Adrenal gland (tissue), 9 donors: ENCODE measurements at regions not wholly inside any gene's neighbourhood (a gene's known extent, or its start where the extent isn't known, plus 50 kb on each side); places are given as distances from the start of the nearest gene placed in this dataset.
"Not testable (repeated sequence)": the region's sequence is repeated elsewhere in the genome, so short reads cannot be mapped to it uniquely, and the experiment has no call there.

Source experiments
- DNase-seq, 7 donors: peaks; one replicate each; pipeline ENCODE4 v3.0.0-alpha.2; 2019 to 2020
- H3K27ac ChIP-seq, 5 donors: fragments of 200-600 bp; sonication (generic) in 4 of 5; 1 replicate in 3 of 5; 2 replicates in 2 of 5; pipeline versions ENCODE4 v1.5.1 to v1.8.0; 2016 to 2020; ENCODE audit warnings: mild to moderate bottlenecking in 1 of 5
- H3K27me3 ChIP-seq: fragments of 200-600 bp; 2 replicates; pipeline ENCODE4 v1.8.0; 2021
- H3K36me3 ChIP-seq, 2 donors: fragments of 200-600 bp; replicated peaks in 1 of 2; 1 replicate in 1 of 2; 2 replicates in 1 of 2; pipeline versions ENCODE4 v1.5.1 to v1.8.0; 2018 to 2022
- H3K4me1 ChIP-seq, 2 donors: fragments of 200-600 bp; replicated peaks in 1 of 2; 1 replicate in 1 of 2; 2 replicates in 1 of 2; pipeline versions ENCODE4 v1.5.1 to v1.8.0; 2018 to 2021
- H3K4me3 ChIP-seq, 4 donors: fragments of 200-600 bp; sonication (generic) in 3 of 4; one replicate each; pipeline ENCODE4 v1.5.1; 2016 to 2018
- H3K9me3 ChIP-seq, 3 donors: fragments of 200-600 bp; sonication (generic) in 1 of 3; replicated peaks in 1 of 3; 1 replicate in 2 of 3; 2 replicates in 1 of 3; pipeline versions ENCODE4 v1.5.1 to v1.8.0; 2016 to 2021
- CTCF ChIP-seq, 6 experiments: fragments of 450-650 bp in 4 of 6; fragments of 200-600 bp in 2 of 6; sonication (generic) in 1 of 6; IDR thresholded peaks; 1 replicate in 5 of 6; 2 replicates in 1 of 6; pipeline versions ENCODE4 v1.5.1 to v1.8.0; 2016 to 2021; ENCODE audit warnings: antibody characterized with exemption in 6 of 6, mild to moderate bottlenecking in 2 of 6, moderate library complexity in 1 of 6
- POLR2A ChIP-seq, 2 donors: fragments of 450-650 bp; IDR thresholded peaks; one replicate each; pipeline ENCODE4 v1.6.1; 2017; ENCODE audit warnings: antibody characterized with exemption in 2 of 2, mild to moderate bottlenecking in 2 of 2, moderate library complexity in 1 of 2
- WGBS, 4 donors: extraction: QIAGEN DNeasy Blood & Tissue Kit in 2 of 4; methylation state at CpG; one replicate each; pipeline versions ENCODE4 v1.1.5 to v1.1.7; 2013 to 2017; 5-methylcytosine and 5-hydroxymethylcytosine counted together
- intact Hi-C, 2 donors: fragments of 100-400 bp; cut with DNase I; formaldehyde crosslinking; loops; one replicate each; pipeline versions ENCODE4 v1.14.1 to v1.15.0; 2022 to 2023
- donor health status: healthy with polysubstance abuse.
- donor health status: Bipolar disorder and iron deficiency.
- donor health status: DM: yes; HTN: yes; CAD: no.
- donor health status: DM: no; HTN: no; CAD: no.
- donor health status: DM: no; HTN: no; CAD: no.

GRCh38 chr4:134622199-134622598 is 420.6 kb upstream of the PABPC4L start:
- H3K36me3 ChIP-seq, result no peaks in the 10 kb centered on the region
- H3K9me3 ChIP-seq, result no peaks in the 10 kb centered on the region
- DNase-seq, result no peak
- 98 to 100% (median 100%) methylated on average over 2 of the region's 2 CpGs; no CpG with 5 or more reads in 1 of the 4 donors for WGBS, 4 donors
- intact Hi-C loops, result no loop called here
- no peak overlapping the region for H3K4me3 ChIP-seq
- H3K27ac ChIP-seq, result no peak overlapping the region
- no peak for TF ChIP-seq POLR2A (IDR thresholded peaks at IDR 0.05)
- TF ChIP-seq CTCF (IDR thresholded peaks at IDR 0.05), result no peak
- H3K4me1 ChIP-seq, result no peaks in the 10 kb centered on the region
- no peaks in the 10 kb centered on the region for H3K27me3 ChIP-seq

- H3K4me3 ChIP-seq, DNase-seq, H3K4me1 ChIP-seq, H3K9me3 ChIP-seq, H3K27ac ChIP-seq, H3K36me3 ChIP-seq, H3K27me3 ChIP-seq, intact Hi-C loops: not testable (repeated sequence)
- WGBS, 4 donors, result 72 to 74% (median 73%) methylated on average over 5 of the region's 5 CpGs
These were observed 420.1 kb upstream of the PABPC4L start for GRCh38 chr4:134621715-134622114.

DNA sequence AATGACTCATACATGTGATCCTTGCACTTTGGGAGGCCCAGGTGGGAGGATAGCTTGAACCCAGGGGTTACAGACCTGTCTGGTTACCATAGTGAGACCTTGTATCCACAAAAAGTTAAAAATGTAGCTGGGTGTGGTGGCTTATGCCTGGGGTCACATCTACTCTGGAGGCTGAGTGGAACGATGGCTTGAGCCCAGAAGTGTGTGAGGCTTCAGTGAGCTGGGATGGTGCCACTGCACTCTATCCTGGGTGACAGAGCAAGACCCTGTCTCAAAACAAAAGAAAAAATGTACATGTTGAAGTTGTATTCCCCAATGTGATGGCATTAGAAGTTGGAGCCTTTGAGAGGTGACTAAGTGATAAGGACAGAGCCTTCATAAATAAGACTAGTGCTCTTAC is 409.4 kb upstream of the PABPC4L start:
- Histone ChIP-seq H3K27me3 (no peaks in the 10 kb centered on the region), H3K27ac (no peak overlapping the region), H3K9me3 (no peaks in the 10 kb centered on the region), H3K4me3 (no peak overlapping the region), H3K4me1 (no peaks in the 10 kb centered on the region), H3K36me3 (no peaks in the 10 kb centered on the region)
- TF ChIP-seq POLR2A (IDR thresholded peaks at IDR 0.05), result no peak
- TF ChIP-seq CTCF (IDR thresholded peaks at IDR 0.05), result no peak
- intact Hi-C loops, result no loop called here
- 80 to 100% (median 92%) methylated on average over 1 of the region's 1 CpG for WGBS, 4 donors
- no peak for DNase-seq

DNA sequence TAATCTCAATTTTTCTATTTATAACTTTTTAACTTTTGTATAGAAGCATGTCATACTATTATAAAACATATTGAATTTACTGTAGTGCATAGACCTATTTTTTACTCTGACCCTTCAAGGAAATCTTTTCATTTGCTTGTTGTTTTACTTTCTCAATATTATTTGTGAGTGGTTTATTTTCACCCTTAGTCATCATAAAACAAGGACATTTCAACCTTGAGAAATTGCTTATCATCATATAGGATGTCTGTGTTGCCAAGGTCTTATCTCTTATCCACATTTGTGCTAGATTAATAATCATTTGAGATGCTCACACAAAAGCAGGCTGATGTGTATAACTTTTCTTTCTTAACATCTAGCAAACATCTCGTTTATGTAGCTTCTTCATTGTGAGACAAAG is 408.6 kb upstream of the PABPC4L start:
- H3K36me3 ChIP-seq, result no peaks in the 10 kb centered on the region
- no peak overlapping the region for H3K4me3 ChIP-seq
- H3K27ac ChIP-seq, result no peak overlapping the region
- no peaks in the 10 kb centered on the region for H3K4me1 ChIP-seq
- 25 to 42% (median 34%) methylated on average over 1 of the region's 1 CpG for WGBS, 4 donors
- TF ChIP-seq POLR2A (IDR thresholded peaks at IDR 0.05) (no peak), CTCF (IDR thresholded peaks at IDR 0.05) (no peak)
- H3K9me3 ChIP-seq, result no peaks in the 10 kb centered on the region
- no peak for DNase-seq
- intact Hi-C loops, result no loop called here
- no peaks in the 10 kb centered on the region for H3K27me3 ChIP-seq

GRCh38 chr4:134601706-134602105 is 400.1 kb upstream of the PABPC4L start:
- Histone ChIP-seq H3K4me3 (no peak overlapping the region), H3K27ac (no peak overlapping the region), H3K4me1 (no peaks in the 10 kb centered on the region), H3K36me3 (no peaks in the 10 kb centered on the region), H3K9me3 (no peaks in the 10 kb centered on the region), H3K27me3 (no peaks in the 10 kb centered on the region)
- DNase-seq, result no peak
- TF ChIP-seq CTCF (IDR thresholded peaks at IDR 0.05), result no peak
- no peak for TF ChIP-seq POLR2A (IDR thresholded peaks at IDR 0.05)
- WGBS, 4 donors, result 0 to 94% (median 69%) methylated on average over 1 of the region's 1 CpG
- intact Hi-C loops, result no loop called here
